GM23338 (cell line): ENCODE measurements at regions not wholly inside any gene's neighbourhood (a gene's known extent, or its start where the extent isn't known, plus 50 kb on each side); places are given as distances from the start of the nearest gene placed in this dataset.

Experiments
- CREB1 ChIP-seq: fragments of 250-450 bp; sonication (Bioruptor Pico); IDR thresholded peaks from 2 replicates; pipeline ENCODE4 v1.5.0; 2020; ENCODE audit warnings: low read depth, mild to moderate bottlenecking, moderate library complexity
- EZH2 ChIP-seq: fragments of 200-600 bp; sonication (generic); IDR thresholded peaks from one replicate; pipeline ENCODE4 v1.8.0; 2017; ENCODE audit warnings: antibody characterized with exemption, mild to moderate bottlenecking, low read depth; ENCODE audit not compliant: unreplicated experiment
- EZH2phosphoT487 ChIP-seq: fragments of 200-600 bp; sonication (generic); IDR thresholded peaks from one replicate; pipeline ENCODE4 v1.8.1; 2018; ENCODE audit warnings: antibody characterized with exemption; ENCODE audit not compliant: unreplicated experiment
- JUNB ChIP-seq: IDR thresholded peaks from one replicate; pipeline ENCODE4 v1.6.1; 2016; ENCODE audit warnings: antibody characterized with exemption; ENCODE audit not compliant: unreplicated experiment
- POLR2AphosphoS5 ChIP-seq: IDR thresholded peaks from 2 replicates; pipeline ENCODE4 v1.6.1; 2016; ENCODE audit warnings: antibody characterized with exemption, low read depth
- STAT1 ChIP-seq: IDR thresholded peaks from one replicate; pipeline ENCODE4 v1.6.1; 2016; ENCODE audit warnings: antibody characterized with exemption; ENCODE audit not compliant: unreplicated experiment
- ZNF114 ChIP-seq: fragments of 250-450 bp; sonication (Bioruptor Pico); IDR thresholded peaks from 2 replicates; pipeline ENCODE4 v1.5.0; 2020; ENCODE audit warnings: mild to moderate bottlenecking, moderate library complexity
- ZNF331 ChIP-seq: fragments of 250-450 bp; sonication (Bioruptor Pico); IDR thresholded peaks from 2 replicates; pipeline ENCODE4 v1.5.0; 2020; ENCODE audit warnings: low read depth, mild to moderate bottlenecking, moderate library complexity
- TF ChIP-seq, protein P1 (sequence below): fragments of 250-450 bp; sonication (Bioruptor Pico); IDR thresholded peaks from 2 replicates; pipeline ENCODE4 v1.5.0; 2020; ENCODE audit warnings: mild to moderate bottlenecking, moderate library complexity
- TF ChIP-seq, protein P2 (sequence below): IDR thresholded peaks from 2 replicates; pipeline ENCODE4 v1.6.1; 2016; ENCODE audit warnings: antibody characterized with exemption
- TF ChIP-seq, protein P3 (sequence below): IDR thresholded peaks from one replicate; pipeline ENCODE4 v1.6.1; 2018; ENCODE audit warnings: antibody characterized with exemption; ENCODE audit not compliant: unreplicated experiment

DNA sequence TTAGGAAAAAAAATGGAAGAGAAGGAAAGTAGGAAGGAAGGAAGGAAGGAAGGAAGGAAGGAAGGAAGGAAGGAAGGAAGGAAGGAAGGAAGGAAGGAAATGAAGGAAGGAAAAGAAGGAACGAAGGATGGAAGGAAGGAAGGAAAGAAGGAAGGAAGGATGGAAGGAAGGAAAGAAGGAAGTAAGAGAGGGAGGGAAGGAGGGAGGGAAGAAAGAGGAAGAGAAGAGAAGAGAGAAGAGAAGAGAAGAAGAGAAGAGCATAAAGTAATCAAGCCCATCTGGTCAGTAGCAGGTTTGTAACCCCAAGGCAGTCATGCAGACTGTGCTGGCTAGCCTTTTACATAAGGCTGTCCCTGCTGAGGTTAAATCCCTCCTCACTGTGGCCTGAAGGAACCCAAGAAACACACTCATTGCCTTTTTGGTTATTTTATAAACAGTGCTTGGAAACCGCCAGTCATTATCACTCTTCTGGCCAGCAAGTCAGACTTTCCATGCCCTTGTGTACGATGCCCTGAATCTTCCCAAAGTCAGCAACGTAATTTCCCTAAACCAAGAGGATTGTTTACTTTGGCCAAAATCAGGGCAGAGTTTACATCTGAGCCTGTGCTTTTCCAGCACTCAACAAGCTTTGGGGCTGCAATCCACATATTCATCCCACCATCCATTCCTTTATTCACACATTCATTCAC, 409.6 kb upstream of the MAF start (continued):
- TF ChIP-seq, protein P1, sequence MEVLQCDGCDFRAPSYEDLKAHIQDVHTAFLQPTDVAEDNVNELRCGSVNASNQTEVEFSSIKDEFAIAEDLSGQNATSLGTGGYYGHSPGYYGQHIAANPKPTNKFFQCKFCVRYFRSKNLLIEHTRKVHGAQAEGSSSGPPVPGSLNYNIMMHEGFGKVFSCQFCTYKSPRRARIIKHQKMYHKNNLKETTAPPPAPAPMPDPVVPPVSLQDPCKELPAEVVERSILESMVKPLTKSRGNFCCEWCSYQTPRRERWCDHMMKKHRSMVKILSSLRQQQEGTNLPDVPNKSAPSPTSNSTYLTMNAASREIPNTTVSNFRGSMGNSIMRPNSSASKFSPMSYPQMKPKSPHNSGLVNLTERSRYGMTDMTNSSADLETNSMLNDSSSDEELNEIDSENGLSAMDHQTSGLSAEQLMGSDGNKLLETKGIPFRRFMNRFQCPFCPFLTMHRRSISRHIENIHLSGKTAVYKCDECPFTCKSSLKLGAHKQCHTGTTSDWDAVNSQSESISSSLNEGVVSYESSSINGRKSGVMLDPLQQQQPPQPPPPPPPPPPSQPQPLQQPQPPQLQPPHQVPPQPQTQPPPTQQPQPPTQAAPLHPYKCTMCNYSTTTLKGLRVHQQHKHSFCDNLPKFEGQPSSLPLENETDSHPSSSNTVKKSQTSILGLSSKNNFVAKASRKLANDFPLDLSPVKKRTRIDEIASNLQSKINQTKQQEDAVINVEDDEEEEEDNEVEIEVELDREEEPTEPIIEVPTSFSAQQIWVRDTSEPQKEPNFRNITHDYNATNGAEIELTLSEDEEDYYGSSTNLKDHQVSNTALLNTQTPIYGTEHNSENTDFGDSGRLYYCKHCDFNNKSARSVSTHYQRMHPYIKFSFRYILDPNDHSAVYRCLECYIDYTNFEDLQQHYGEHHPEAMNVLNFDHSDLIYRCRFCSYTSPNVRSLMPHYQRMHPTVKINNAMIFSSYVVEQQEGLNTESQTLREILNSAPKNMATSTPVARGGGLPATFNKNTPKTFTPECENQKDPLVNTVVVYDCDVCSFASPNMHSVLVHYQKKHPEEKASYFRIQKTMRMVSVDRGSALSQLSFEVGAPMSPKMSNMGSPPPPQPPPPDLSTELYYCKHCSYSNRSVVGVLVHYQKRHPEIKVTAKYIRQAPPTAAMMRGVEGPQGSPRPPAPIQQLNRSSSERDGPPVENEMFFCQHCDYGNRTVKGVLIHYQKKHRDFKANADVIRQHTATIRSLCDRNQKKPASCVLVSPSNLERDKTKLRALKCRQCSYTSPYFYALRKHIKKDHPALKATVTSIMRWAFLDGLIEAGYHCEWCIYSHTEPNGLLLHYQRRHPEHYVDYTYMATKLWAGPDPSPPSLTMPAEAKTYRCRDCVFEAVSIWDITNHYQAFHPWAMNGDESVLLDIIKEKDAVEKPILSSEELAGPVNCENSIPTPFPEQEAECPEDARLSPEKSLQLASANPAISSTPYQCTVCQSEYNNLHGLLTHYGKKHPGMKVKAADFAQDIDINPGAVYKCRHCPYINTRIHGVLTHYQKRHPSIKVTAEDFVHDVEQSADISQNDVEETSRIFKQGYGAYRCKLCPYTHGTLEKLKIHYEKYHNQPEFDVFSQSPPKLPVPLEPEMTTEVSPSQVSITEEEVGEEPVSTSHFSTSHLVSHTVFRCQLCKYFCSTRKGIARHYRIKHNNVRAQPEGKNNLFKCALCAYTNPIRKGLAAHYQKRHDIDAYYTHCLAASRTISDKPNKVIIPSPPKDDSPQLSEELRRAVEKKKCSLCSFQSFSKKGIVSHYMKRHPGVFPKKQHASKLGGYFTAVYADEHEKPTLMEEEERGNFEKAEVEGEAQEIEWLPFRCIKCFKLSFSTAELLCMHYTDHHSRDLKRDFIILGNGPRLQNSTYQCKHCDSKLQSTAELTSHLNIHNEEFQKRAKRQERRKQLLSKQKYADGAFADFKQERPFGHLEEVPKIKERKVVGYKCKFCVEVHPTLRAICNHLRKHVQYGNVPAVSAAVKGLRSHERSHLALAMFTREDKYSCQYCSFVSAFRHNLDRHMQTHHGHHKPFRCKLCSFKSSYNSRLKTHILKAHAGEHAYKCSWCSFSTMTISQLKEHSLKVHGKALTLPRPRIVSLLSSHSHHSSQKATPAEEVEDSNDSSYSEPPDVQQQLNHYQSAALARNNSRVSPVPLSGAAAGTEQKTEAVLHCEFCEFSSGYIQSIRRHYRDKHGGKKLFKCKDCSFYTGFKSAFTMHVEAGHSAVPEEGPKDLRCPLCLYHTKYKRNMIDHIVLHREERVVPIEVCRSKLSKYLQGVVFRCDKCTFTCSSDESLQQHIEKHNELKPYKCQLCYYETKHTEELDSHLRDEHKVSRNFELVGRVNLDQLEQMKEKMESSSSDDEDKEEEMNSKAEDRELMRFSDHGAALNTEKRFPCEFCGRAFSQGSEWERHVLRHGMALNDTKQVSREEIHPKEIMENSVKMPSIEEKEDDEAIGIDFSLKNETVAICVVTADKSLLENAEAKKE, result no peak
- TF ChIP-seq CREB1 (CRISPR knock-in tag), result no peak
- TF ChIP-seq, protein P2, sequence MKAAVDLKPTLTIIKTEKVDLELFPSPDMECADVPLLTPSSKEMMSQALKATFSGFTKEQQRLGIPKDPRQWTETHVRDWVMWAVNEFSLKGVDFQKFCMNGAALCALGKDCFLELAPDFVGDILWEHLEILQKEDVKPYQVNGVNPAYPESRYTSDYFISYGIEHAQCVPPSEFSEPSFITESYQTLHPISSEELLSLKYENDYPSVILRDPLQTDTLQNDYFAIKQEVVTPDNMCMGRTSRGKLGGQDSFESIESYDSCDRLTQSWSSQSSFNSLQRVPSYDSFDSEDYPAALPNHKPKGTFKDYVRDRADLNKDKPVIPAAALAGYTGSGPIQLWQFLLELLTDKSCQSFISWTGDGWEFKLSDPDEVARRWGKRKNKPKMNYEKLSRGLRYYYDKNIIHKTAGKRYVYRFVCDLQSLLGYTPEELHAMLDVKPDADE, result no peak
- TF ChIP-seq JUNB, result no peak
- no peak for TF ChIP-seq EZH2phosphoT487
- no peak for TF ChIP-seq EZH2
- TF ChIP-seq, protein P3, sequence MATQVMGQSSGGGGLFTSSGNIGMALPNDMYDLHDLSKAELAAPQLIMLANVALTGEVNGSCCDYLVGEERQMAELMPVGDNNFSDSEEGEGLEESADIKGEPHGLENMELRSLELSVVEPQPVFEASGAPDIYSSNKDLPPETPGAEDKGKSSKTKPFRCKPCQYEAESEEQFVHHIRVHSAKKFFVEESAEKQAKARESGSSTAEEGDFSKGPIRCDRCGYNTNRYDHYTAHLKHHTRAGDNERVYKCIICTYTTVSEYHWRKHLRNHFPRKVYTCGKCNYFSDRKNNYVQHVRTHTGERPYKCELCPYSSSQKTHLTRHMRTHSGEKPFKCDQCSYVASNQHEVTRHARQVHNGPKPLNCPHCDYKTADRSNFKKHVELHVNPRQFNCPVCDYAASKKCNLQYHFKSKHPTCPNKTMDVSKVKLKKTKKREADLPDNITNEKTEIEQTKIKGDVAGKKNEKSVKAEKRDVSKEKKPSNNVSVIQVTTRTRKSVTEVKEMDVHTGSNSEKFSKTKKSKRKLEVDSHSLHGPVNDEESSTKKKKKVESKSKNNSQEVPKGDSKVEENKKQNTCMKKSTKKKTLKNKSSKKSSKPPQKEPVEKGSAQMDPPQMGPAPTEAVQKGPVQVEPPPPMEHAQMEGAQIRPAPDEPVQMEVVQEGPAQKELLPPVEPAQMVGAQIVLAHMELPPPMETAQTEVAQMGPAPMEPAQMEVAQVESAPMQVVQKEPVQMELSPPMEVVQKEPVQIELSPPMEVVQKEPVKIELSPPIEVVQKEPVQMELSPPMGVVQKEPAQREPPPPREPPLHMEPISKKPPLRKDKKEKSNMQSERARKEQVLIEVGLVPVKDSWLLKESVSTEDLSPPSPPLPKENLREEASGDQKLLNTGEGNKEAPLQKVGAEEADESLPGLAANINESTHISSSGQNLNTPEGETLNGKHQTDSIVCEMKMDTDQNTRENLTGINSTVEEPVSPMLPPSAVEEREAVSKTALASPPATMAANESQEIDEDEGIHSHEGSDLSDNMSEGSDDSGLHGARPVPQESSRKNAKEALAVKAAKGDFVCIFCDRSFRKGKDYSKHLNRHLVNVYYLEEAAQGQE, result no peak
- TF ChIP-seq STAT1, result no peak
- no peak for TF ChIP-seq POLR2AphosphoS5
- TF ChIP-seq ZNF331 (CRISPR knock-in tag), result no peak
- TF ChIP-seq ZNF114 (CRISPR knock-in tag), result no peak
